H7 (cell line): ENCODE measurements at regions not wholly inside any gene's neighbourhood (a gene's known extent, or its start where the extent isn't known, plus 50 kb on each side); places are given as distances from the start of the nearest gene placed in this dataset.

Experiments
- DNase-seq: peaks from one replicate; pipeline ENCODE4 v3.0.0; 2012
- H3K27me3 ChIP-seq: 2 replicates; pipeline ENCODE4 v1.6.0; 2011; ENCODE audit warnings: mild to moderate bottlenecking, low read length; ENCODE audit not compliant: control insufficient read depth, insufficient read depth
- H3K36me3 ChIP-seq: replicated peaks from 2 replicates; pipeline ENCODE4 v1.5.1; 2011; ENCODE audit warnings: low read length; ENCODE audit not compliant: control insufficient read depth, insufficient read depth
- H3K4me3 ChIP-seq: 2 replicates; pipeline ENCODE4 v1.5.1; 2011; ENCODE audit warnings: low read depth, mild to moderate bottlenecking, control low read depth, low read length, moderate library complexity; ENCODE audit not compliant: insufficient read depth

- Histone ChIP-seq H3K36me3 (no peaks in the 10 kb centered on the region), H3K4me3 (no peak overlapping the region), H3K27me3 (no peaks in the 10 kb centered on the region)
- no peak for DNase-seq
Measured at GRCh38 chr18:60319129-60319528, 53.4 kb downstream of the MC4R start.

GRCh38 chr18:60311676-60312360, 60.8 kb downstream of the MC4R start:
- no peak for DNase-seq
- Histone ChIP-seq H3K36me3 (no peaks in the 10 kb centered on the region), H3K27me3 (no peaks in the 10 kb centered on the region), H3K4me3 (no peak overlapping the region)

DNA sequence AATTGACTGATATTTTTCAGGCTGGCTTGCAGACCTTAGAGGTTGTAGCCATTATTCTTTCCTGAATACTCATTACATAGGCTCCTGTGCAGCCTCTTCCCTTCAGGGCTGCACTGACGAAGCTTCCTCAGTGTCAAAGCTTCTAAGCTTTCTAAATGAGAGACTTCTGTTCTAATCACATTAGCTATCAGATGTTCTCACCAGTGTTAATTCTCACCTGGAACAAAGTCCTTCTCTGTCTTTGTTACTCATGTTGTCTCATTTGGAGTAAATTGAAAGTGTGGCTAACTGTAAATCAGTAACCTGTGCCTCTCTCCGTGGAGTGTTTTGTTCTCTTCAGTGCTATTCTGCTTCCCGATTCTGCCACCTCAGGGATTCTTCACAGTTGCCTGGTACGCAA, 76.9 kb downstream of the MC4R start:
- Histone ChIP-seq H3K27me3 (no peaks in the 10 kb centered on the region), H3K4me3 (no peak overlapping the region), H3K36me3 (no peaks in the 10 kb centered on the region)
- peak; percentile 3 for DNase-seq

- DNase-seq = no peak
- Histone ChIP-seq H3K36me3 (no peaks in the 10 kb centered on the region), H3K27me3 (no peaks in the 10 kb centered on the region), H3K4me3 (no peak overlapping the region)
Measured at GRCh38 chr18:60292186-60292585, 80.4 kb downstream of the MC4R start.

DNA sequence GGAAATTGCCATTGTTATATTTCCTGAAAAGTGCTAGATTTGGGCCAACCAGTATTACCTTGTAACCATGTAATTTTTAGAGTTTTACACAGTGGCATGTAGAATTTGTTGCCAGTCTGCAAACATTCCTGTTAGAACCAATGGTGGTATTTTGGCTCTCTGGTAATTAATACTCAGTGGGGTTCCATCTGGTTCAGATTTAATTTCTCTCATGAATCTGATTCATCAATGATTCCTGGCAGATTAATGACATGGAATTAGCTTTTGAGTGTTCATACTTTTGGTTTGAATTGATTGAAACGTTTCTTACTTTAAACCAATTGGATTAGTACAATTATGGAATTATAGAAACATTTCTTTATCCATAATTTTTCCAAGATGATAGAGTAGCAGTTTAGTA, 93.2 kb downstream of the MC4R start:
- Histone ChIP-seq H3K4me3 (no peak overlapping the region), H3K36me3 (no peaks in the 10 kb centered on the region), H3K27me3 (no peaks in the 10 kb centered on the region)
- no peak for DNase-seq

DNA sequence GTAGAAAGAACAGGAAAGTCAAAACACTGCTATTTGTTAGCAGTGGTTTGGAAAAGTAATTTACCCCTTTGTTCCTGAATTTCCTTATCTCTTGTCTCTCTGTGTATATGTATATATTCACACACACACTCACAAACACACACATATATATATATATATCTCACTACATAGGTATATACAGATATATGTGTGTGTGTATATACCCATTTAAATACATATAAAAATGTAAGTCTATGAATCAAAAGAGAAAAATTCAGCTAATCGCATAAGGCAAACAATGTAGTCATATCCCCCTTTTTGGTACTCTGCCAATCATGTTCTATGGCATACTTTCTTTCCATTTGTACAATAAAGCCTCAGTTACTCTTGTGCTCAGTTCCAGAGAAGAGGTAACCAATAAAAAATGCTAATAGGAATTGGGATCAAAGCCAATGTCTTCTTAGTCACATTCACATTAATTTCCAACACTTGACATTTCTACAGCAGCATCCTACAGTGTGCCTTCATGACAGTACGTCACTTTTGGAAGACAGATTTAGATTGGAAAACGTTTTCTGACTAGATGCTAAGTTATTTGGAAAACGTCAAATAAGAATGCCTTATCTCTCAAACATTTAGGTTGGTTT, 94.6 kb downstream of the MC4R start:
- Histone ChIP-seq H3K27me3 (no peaks in the 10 kb centered on the region), H3K36me3 (no peaks in the 10 kb centered on the region), H3K4me3 (no peak overlapping the region)
- DNase-seq = no peak

DNA sequence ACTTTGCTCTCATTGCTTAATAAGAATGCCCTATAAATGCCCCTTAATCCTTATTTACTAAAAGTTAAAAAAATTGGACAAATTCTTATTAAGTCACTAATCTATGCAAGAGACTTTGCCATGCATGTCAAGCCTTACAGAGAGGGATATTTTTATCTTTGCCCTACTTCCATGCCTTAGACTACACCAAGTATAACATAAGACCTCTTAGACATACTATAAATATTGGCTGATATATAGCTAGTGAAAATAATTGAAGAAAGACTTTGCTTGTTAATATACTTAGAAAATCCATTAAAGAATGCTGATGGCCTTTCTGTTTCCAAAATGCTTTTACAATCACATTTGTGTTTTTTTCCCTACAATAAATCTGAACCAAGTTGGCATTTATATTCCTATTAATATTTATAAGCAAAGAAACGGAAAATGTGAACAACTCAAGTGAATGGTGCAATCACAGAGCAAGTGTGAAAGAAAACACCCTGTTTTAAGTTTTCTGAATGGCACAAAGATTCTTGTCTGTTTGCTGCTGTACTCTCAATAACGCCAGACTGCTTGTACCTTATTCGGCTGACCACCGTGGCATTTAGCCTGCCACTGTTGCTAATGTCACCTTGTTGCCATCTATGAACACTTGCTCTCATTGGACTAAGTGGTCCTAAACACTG, 105.0 kb downstream of the MC4R start:
- Histone ChIP-seq H3K4me3 (no peak overlapping the region), H3K27me3 (no peaks in the 10 kb centered on the region), H3K36me3 (no peaks in the 10 kb centered on the region)
- no peak for DNase-seq

DNA sequence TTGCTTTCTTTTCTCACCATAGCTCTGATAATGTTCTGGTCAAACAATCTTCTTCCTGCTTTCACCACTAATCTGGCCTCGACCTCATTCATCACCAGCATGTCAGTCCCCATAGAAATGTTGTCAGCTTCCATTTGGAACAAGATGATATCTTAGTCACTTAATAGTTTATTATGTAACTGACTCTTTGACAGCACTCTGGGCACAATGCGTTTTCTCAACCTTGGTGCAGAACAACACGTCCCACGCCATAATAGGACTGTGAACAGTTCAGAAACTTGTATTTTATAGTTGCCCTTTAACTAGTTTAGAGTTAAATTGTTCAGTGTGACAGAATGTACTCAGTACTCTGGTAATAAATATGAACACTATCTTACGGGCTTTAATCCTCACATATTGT, 106.0 kb downstream of the MC4R start:
- Histone ChIP-seq H3K4me3 (no peak overlapping the region), H3K27me3 (no peaks in the 10 kb centered on the region), H3K36me3 (no peaks in the 10 kb centered on the region)
- no peak for DNase-seq

DNA sequence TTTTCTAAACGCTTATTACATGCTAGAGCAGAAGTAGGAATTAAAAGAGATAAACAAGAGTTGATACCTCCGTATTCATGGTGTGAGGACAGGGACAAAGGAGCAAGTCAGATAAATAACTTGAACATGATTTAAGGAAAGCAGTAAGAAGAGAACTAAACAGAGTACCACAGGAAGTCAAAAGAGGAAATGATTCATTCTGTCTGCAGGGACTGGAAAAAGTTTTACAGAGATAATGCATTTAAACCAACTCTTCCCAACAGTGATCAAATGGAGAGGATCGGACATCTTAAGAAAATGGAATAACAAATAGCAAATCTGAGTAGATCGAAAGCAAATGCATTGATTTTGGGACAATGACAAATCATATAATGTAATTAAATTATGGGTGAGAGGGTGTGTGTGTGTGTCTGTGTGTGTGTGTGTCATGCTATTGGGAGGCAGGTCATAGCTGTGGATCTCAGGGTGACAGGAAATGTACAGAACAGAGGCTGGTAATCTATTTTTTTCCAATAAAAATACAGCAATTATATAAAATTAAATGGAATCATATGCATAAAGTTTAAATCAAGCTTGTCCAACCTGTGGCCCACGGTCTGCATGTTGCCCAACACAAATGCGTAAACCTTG, 113.4 kb downstream of the MC4R start:
- no peak for DNase-seq
- Histone ChIP-seq H3K36me3 (no peaks in the 10 kb centered on the region), H3K4me3 (no peak overlapping the region), H3K27me3 (no peaks in the 10 kb centered on the region)

GRCh38 chr18:60249388-60249787, 123.2 kb downstream of the MC4R start:
- no peak for DNase-seq
- Histone ChIP-seq H3K4me3 (no peak overlapping the region), H3K27me3 (no peaks in the 10 kb centered on the region), H3K36me3 (no peaks in the 10 kb centered on the region)

DNA sequence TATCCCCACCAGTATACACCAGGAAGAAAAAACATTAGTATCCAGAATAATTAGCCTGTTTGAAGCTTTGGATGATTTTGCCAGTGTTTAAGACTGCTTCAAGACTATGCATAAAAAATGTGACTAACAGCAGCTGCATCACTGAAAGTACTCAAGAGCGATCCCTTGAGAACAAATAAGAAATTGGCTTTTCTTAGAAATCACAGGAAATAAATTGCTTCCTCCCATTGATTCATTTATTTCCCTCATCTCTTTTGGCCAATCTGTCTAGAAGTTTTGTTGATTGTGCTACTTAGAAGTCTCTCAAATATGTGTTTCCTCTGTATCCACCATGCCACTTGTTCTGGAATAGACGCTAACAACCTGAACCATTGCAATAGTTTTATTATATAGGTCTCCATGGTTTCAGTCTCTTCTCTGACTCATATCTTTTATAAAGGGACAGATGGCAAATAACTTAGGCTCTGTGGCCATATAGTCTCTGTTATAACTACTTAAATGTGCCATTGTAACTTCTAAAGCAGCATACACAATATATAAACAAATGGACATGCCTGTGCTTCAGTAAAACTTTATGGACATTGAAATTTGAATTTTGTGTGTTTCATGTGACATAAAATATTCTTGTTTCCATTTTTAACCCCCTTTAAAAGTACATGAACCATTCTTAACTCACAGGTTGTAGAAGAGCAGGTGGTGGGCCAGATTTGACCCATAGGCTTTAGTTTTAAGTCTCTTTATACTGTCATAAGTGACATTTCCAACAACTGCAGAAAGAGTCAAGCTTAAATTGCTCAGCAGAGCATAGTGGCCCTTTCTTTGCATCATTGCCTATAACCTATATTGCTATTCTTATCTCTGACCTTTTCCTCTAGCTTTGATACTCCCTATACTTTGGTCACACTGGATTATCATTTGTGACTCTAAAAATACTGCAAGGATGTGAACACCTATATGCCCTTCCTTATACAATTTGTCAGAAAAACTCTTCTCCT, 123.9 kb downstream of the MC4R start:
- Histone ChIP-seq H3K36me3 (no peaks in the 10 kb centered on the region), H3K27me3 (no peaks in the 10 kb centered on the region), H3K4me3 (no peak overlapping the region)
- no peak for DNase-seq

DNA sequence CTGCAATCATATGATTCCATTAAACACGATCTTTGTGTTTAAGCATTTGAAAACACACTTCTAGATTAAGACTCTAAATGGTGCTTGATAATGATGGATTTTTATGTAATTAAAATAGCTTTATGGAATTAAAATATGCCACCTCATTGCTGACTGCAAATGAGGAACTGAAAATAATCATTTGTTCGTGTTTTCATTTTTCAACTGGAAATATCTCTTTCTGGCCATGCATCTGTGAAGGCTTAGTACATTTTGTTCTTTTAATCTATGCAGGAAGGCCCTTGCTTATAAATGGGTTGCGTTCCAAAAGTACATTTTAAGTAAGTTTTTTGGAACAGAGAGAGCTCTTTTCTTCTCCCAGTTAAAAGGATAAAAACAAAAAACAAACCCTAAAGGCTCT, 125.5 kb downstream of the MC4R start:
- Histone ChIP-seq H3K4me3 (no peak overlapping the region), H3K36me3 (no peaks in the 10 kb centered on the region), H3K27me3 (no peaks in the 10 kb centered on the region)
- DNase-seq = no peak

DNA sequence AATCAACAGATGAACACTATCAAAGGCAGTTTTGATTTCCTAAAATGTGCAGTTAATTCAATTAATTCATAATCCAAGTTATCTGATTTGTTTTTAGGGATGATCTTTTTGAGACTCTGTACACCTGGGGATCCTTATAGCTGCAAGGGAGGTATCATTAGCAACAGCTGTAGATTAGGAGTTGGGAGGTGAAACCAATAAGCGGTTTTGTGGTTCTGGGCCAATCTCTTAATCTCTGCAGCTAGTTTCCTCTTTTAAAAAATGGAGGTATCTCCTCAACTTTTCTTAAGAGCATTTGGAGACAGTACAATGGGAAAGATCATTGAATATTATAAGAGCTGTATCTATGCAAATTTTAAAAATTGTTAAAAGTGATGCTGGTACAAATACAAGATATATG, 126.0 kb downstream of the MC4R start:
- DNase-seq = no peak
- no peaks in the 10 kb centered on the region for H3K36me3 ChIP-seq
- H3K27me3 ChIP-seq = no peaks in the 10 kb centered on the region
- H3K4me3 ChIP-seq = no peak overlapping the region

GRCh38 chr18:60245096-60245495, 127.5 kb downstream of the MC4R start:
- no peak for DNase-seq
- H3K27me3 ChIP-seq = no peaks in the 10 kb centered on the region
- H3K4me3 ChIP-seq = no peak overlapping the region
- no peaks in the 10 kb centered on the region for H3K36me3 ChIP-seq
